ENCODE measurements at regions not wholly inside any gene's neighbourhood (a gene's known extent, or its start where the extent isn't known, plus 50 kb on each side); places are given as distances from the start of the nearest gene placed in this dataset.

- TF ChIP-seq SP1 (IDR thresholded peaks at IDR 0.05; ENCODE audit: low read depth, low read length) (no peak), SPI1 (IDR thresholded peaks at IDR 0.05; ENCODE audit: borderline replicate concordance, insufficient read depth, low read depth, low read length) (no peak), POLR2A (IDR thresholded peaks at IDR 0.05; ENCODE audit: low read depth, low read length) (no peak), EZH2 (IDR thresholded peaks at IDR 0.05; ENCODE audit: borderline replicate concordance, control insufficient read depth, low read depth, low read length) (no peak), KDM1A (IDR thresholded peaks at IDR 0.05; ENCODE audit: borderline replicate concordance) (no peak), CTCF (IDR thresholded peaks at IDR 0.05 in 2 of 3, conservative IDR thresholded peaks at IDR 0.05 in 1 of 3; ENCODE audit: control insufficient read depth in 2 of 3, extremely low read depth in 1 of 3, insufficient read depth in 1 of 3, low read depth in 3 of 3, low read length in 3 of 3) (no peak)
- TF ChIP-seq, protein P1, sequence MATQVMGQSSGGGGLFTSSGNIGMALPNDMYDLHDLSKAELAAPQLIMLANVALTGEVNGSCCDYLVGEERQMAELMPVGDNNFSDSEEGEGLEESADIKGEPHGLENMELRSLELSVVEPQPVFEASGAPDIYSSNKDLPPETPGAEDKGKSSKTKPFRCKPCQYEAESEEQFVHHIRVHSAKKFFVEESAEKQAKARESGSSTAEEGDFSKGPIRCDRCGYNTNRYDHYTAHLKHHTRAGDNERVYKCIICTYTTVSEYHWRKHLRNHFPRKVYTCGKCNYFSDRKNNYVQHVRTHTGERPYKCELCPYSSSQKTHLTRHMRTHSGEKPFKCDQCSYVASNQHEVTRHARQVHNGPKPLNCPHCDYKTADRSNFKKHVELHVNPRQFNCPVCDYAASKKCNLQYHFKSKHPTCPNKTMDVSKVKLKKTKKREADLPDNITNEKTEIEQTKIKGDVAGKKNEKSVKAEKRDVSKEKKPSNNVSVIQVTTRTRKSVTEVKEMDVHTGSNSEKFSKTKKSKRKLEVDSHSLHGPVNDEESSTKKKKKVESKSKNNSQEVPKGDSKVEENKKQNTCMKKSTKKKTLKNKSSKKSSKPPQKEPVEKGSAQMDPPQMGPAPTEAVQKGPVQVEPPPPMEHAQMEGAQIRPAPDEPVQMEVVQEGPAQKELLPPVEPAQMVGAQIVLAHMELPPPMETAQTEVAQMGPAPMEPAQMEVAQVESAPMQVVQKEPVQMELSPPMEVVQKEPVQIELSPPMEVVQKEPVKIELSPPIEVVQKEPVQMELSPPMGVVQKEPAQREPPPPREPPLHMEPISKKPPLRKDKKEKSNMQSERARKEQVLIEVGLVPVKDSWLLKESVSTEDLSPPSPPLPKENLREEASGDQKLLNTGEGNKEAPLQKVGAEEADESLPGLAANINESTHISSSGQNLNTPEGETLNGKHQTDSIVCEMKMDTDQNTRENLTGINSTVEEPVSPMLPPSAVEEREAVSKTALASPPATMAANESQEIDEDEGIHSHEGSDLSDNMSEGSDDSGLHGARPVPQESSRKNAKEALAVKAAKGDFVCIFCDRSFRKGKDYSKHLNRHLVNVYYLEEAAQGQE (IDR thresholded peaks at IDR 0.05; ENCODE audit: low read depth, low read length): no peak
These were observed 96.4 kb upstream of the P3H2 start for GRCh38 chr3:190217081-190217480.

All from GM12878 (cell line).